AG04450 (cell line): ENCODE measurements at regions not wholly inside any gene's neighbourhood (a gene's known extent, or its start where the extent isn't known, plus 50 kb on each side); places are given as distances from the start of the nearest gene placed in this dataset.

Source experiments
- CTCF ChIA-PET: fragments of 300-600, 350-600 bp; formaldehyde crosslinking; extraction: SDS; loops from one replicate; lab custom pipeline; 2022; ENCODE audit warnings: antibody characterized with exemption, inconsistent platforms; lab: Charles Lee
- POLR2A ChIA-PET: fragments of 350-600 bp; formaldehyde crosslinking; extraction: SDS; loops from one replicate; lab custom pipeline; 2021; ENCODE audit warnings: antibody characterized with exemption, inconsistent platforms; lab: Yijun Ruan, JAX
- DNase-seq: peaks from one replicate; pipeline ENCODE4 v3.0.0-alpha.2; 2011; ENCODE audit warnings: low read depth, low spot score
- H3K27ac ChIP-seq: one replicate; pipeline ENCODE4 v1.5.1; 2012; ENCODE audit warnings: low read depth, low read length, control low read depth
- H3K27me3 ChIP-seq: one replicate; pipeline ENCODE4 v1.6.0; 2012; ENCODE audit warnings: low read length; ENCODE audit not compliant: control insufficient read depth, insufficient read depth
- H3K4me3 ChIP-seq: 2 replicates; pipeline ENCODE4 v1.5.1; 2011; ENCODE audit warnings: mild to moderate bottlenecking, low read depth, low read length, control low read depth
- H3K9me3 ChIP-seq: 2 replicates; pipeline ENCODE4 v1.5.1; 2012; ENCODE audit warnings: low read length; ENCODE audit not compliant: control insufficient read depth, insufficient read depth
- CTCF ChIP-seq: IDR thresholded peaks from 2 replicates; pipeline ENCODE4 v1.5.1; 2011; ENCODE audit warnings: low read depth, low read length, control low read depth, inconsistent platforms

GRCh38 chr1:37332126-37332525, 142.3 kb upstream of the ZC3H12A start:
- ChIA-PET POLR2A (no interaction called here), CTCF (no interaction called here)
- DNase-seq = no peak
- H3K9me3 ChIP-seq = no peaks in the 10 kb centered on the region
- H3K27me3 ChIP-seq = no peaks in the 10 kb centered on the region
- no peak overlapping the region for H3K4me3 ChIP-seq
- no peak overlapping the region for H3K27ac ChIP-seq
- no peak for TF ChIP-seq CTCF

- no peak for TF ChIP-seq CTCF
- Histone ChIP-seq H3K27ac (no peak overlapping the region), H3K9me3 (no peaks in the 10 kb centered on the region; the same call in 1 of the 2 replicates), H3K4me3 (no peak overlapping the region), H3K27me3 (peaks cover 2% of the 10 kb centered on the region)
- DNase-seq = no peak
- ChIA-PET POLR2A (no interaction called here), CTCF (no interaction called here)
Measured at GRCh38 chr1:37338658-37339057, 135.7 kb upstream of the ZC3H12A start.

DNA sequence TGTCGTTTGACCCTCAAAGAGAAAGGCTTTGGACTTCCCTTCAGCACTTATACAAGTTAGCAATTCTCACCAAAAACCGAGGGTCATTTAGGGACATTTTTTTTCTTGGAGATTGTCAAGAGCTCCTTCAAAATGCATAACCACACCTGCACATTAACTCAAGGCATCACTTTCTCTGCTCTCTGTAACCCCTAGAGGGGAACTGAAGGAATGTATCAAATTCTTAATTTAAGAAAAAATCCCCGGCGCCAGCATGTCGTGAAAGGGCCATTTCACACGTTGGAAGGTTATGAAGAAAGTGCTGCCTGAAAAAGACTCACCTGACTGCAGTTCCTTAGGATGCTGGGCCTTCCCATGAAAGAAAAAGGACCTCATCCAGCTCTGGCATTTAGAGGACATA, 131.6 kb upstream of the ZC3H12A start:
- peaks cover 2% of the 10 kb centered on the region for H3K27me3 ChIP-seq
- no peak for TF ChIP-seq CTCF
- ChIA-PET POLR2A (no interaction called here), CTCF (interaction anchor here (0.5 kb wide), 1 partner anchor 749 kb away, joined by 4 read pairs; no protein-coding TSS in a partner anchor)
- no peak for DNase-seq
- H3K4me3 ChIP-seq = no peak overlapping the region
- no peak overlapping the region for H3K27ac ChIP-seq
- no peaks in the 10 kb centered on the region; the same call in 1 of the 2 replicates for H3K9me3 ChIP-seq

GRCh38 chr1:37347104-37347649, 127.2 kb upstream of the ZC3H12A start:
- no peak for TF ChIP-seq CTCF
- H3K27ac ChIP-seq = no peak overlapping the region
- H3K4me3 ChIP-seq = no peak overlapping the region
- POLR2A ChIA-PET = no interaction called here
- DNase-seq = no peak
- CTCF ChIA-PET = no interaction called here
- peaks cover 2% of the 10 kb centered on the region for H3K27me3 ChIP-seq
- H3K9me3 ChIP-seq = no peaks in the 10 kb centered on the region

DNA sequence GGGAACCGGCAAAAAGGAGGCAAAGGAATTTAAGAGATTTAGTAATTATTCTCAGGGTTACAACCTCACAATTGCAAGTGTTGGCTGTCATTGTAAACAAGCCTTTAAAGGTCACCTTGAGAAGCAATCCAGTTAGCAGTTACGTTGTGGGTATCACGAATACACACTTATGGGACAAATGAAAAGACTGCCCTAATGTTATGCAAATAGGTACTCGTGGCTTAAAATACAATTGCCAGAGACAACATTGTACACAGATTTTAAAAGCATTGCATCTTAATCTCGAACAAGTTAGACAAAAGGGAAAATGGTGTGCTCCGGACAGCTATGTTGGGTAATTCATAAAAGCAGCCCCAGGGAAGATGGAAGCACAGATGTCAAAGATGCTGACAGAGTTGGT, 120.5 kb upstream of the ZC3H12A start:
- CTCF ChIA-PET = no interaction called here
- H3K27ac ChIP-seq = no peak overlapping the region
- TF ChIP-seq CTCF = no peak
- POLR2A ChIA-PET = no interaction called here
- DNase-seq = no peak
- no peak overlapping the region for H3K4me3 ChIP-seq
- no peaks in the 10 kb centered on the region for H3K9me3 ChIP-seq
- H3K27me3 ChIP-seq = no peaks in the 10 kb centered on the region
